Testis (tissue), 2 donors: ENCODE measurements at regions not wholly inside any gene's neighbourhood (a gene's known extent, or its start where the extent isn't known, plus 50 kb on each side); places are given as distances from the start of the nearest gene placed in this dataset.

Experiments used
- POLR2A ChIP-seq: fragments of 450-650 bp; IDR thresholded peaks from one replicate; pipeline ENCODE4 v1.6.1; 2017; ENCODE audit warnings: antibody characterized with exemption, mild to moderate bottlenecking, moderate library complexity
- TF ChIP-seq, protein P1 (sequence below), 3 experiments: fragments of 450-650 bp in 2 of 3; fragments of 200-600 bp in 1 of 3; sonication (generic) in 1 of 3; IDR thresholded peaks; one replicate each; pipeline ENCODE4 v1.5.1; 2016 to 2019; ENCODE audit warnings: antibody characterized with exemption in 3 of 3, mild to moderate bottlenecking in 2 of 3, moderate library complexity in 1 of 3

DNA sequence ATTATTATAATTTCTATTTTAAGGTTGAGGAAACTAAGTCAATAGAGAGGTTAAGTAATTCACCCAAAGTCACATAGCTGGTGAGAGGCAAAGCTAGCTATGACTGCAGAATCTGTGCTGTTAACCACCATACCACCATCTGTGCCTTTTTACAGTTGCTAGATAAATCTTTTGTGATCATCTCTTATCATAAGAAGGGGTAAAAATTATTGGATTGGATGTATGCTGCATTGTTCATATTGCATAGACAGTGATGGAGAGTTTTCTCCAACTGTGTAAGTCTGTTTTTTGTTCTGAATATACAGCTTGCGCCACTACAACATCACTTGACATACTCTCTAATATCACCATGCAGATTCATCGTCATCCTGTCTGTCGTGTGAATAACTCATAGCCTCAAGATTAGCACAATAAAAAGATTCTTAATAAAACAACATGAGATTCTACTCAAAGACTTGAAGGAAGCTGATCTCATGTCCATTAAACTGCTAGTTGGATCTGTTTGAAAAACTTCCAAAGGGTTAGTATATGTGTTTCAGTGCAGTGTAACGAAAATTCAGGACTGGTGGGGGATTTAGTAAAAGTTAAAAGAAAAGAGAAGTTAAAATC is 495.9 kb downstream of the SPRY1 start:
- TF ChIP-seq POLR2A: no peak
- TF ChIP-seq, protein P1, sequence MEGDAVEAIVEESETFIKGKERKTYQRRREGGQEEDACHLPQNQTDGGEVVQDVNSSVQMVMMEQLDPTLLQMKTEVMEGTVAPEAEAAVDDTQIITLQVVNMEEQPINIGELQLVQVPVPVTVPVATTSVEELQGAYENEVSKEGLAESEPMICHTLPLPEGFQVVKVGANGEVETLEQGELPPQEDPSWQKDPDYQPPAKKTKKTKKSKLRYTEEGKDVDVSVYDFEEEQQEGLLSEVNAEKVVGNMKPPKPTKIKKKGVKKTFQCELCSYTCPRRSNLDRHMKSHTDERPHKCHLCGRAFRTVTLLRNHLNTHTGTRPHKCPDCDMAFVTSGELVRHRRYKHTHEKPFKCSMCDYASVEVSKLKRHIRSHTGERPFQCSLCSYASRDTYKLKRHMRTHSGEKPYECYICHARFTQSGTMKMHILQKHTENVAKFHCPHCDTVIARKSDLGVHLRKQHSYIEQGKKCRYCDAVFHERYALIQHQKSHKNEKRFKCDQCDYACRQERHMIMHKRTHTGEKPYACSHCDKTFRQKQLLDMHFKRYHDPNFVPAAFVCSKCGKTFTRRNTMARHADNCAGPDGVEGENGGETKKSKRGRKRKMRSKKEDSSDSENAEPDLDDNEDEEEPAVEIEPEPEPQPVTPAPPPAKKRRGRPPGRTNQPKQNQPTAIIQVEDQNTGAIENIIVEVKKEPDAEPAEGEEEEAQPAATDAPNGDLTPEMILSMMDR (IDR thresholded peaks at IDR 0.05): no peak
